ENCODE measurements at regions not wholly inside any gene's neighbourhood (a gene's known extent, or its start where the extent isn't known, plus 50 kb on each side); places are given as distances from the start of the nearest gene placed in this dataset.
A peak's percentile ranks its signal among the peaks of the same experiment; 100 is the strongest.

DNA sequence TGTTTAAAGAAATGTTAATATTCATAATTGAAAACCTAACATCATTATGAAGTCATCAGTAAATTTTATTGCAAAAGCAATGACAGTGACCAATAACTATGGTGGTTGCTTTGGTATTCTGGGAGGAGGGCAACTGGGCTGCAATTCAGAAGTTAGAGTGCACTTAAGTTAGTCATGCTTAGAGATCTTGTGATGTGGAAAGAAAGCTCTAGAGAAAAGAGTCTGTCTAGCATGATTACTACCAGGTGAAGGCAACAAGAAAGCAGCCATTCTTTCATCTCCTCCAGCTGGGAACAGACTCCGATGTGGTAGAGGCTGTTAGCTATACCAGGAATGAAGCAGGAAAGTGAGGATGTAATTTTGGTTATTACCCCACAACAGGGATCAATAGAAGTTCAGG, 625.6 kb downstream of the SI start:
- no peak for DNase-seq
- no peak overlapping the region for H3K4me3 Mint-ChIP-seq
- peaks cover 7% of the 10 kb centered on the region for H3K4me1 Mint-ChIP-seq
- no peaks in the 10 kb centered on the region for H3K36me3 Mint-ChIP-seq (ENCODE audit: low read depth)
- no peaks in the 10 kb centered on the region for H3K27me3 Mint-ChIP-seq (ENCODE audit: low read depth, poor library complexity)
- H3K9me3 Mint-ChIP-seq = peaks cover 8% of the 10 kb centered on the region
- TF ChIP-seq, protein P1, sequence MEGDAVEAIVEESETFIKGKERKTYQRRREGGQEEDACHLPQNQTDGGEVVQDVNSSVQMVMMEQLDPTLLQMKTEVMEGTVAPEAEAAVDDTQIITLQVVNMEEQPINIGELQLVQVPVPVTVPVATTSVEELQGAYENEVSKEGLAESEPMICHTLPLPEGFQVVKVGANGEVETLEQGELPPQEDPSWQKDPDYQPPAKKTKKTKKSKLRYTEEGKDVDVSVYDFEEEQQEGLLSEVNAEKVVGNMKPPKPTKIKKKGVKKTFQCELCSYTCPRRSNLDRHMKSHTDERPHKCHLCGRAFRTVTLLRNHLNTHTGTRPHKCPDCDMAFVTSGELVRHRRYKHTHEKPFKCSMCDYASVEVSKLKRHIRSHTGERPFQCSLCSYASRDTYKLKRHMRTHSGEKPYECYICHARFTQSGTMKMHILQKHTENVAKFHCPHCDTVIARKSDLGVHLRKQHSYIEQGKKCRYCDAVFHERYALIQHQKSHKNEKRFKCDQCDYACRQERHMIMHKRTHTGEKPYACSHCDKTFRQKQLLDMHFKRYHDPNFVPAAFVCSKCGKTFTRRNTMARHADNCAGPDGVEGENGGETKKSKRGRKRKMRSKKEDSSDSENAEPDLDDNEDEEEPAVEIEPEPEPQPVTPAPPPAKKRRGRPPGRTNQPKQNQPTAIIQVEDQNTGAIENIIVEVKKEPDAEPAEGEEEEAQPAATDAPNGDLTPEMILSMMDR (IDR thresholded peaks at IDR 0.05) = no peak
- H3K27ac Mint-ChIP-seq = no peak overlapping the region

- H3K4me1 Mint-ChIP-seq = peaks cover 7% of the 10 kb centered on the region
- H3K4me3 Mint-ChIP-seq = no peak overlapping the region
- H3K9me3 Mint-ChIP-seq = peaks cover 9% of the 10 kb centered on the region
- TF ChIP-seq, protein P1 (IDR thresholded peaks at IDR 0.05) = no peak
- no peak for DNase-seq
- no peaks in the 10 kb centered on the region for H3K36me3 Mint-ChIP-seq (ENCODE audit: low read depth)
- H3K27ac Mint-ChIP-seq = peak overlapping the region; percentile 41
- no peaks in the 10 kb centered on the region for H3K27me3 Mint-ChIP-seq (ENCODE audit: low read depth, poor library complexity)
Measured at GRCh38 chr3:164451072-164451910, 627.0 kb downstream of the SI start.

- no peak for DNase-seq
- peaks cover 9% of the 10 kb centered on the region for H3K9me3 Mint-ChIP-seq
- H3K36me3 Mint-ChIP-seq (ENCODE audit: low read depth) = no peaks in the 10 kb centered on the region
- peak overlapping the region; percentile 41 for H3K27ac Mint-ChIP-seq
- H3K27me3 Mint-ChIP-seq (ENCODE audit: low read depth, poor library complexity) = no peaks in the 10 kb centered on the region
- H3K4me1 Mint-ChIP-seq = peaks cover 7% of the 10 kb centered on the region
- no peak overlapping the region for H3K4me3 Mint-ChIP-seq
- TF ChIP-seq, protein P1 (IDR thresholded peaks at IDR 0.05) = no peak
Measured at GRCh38 chr3:164450276-164450905, 627.9 kb downstream of the SI start.

DNA sequence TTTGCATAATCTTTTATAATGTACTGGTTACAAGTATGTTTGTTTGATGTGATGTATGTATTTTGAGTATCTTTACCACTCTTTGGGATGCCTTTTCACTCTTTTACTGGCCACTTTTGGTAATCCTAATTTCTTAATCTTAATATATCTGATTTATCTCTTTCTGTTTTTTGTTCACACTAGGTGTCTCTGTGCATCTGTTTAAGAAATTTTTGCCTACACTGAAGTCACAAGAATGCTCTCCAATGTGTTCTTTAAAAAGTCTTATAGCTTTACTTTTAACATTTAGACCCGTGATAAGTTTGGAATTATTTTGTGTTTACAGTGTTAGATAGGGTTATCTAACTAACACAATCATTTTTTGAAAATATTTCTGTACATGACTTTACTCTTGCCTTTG, 659.1 kb downstream of the SI start:
- Mint-ChIP-seq H3K9me3 (no peaks in the 10 kb centered on the region), H3K27ac (no peak overlapping the region)

DNA sequence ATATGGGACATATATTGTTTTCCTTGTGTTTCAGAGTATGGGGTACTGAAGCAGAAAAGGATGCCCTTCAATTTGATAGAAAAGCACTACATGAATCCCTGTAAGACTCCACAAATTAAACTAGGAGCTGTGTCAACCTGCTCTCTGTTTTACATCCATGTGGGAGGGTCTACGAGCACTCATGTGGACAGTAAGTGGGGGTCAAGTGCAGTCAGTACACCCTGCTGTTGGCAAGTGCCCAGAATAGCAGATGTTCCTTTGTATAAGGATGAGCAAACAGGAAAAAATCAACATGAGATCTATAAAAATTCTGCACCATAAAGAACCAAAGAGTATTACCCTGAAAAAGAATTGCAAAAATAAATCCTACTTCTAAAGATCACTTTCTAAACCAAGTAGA, 659.9 kb downstream of the SI start:
- no peak for DNase-seq
- Mint-ChIP-seq H3K4me3 (no peak overlapping the region), H3K27me3 (ENCODE audit: low read depth, poor library complexity) (peaks cover 3% of the 10 kb centered on the region), H3K9me3 (no peaks in the 10 kb centered on the region), H3K4me1 (no peaks in the 10 kb centered on the region), H3K36me3 (ENCODE audit: low read depth) (no peaks in the 10 kb centered on the region), H3K27ac (no peak overlapping the region)
- TF ChIP-seq, protein P1 (IDR thresholded peaks at IDR 0.05) = no peak

More for the DNA sequence above, 659.1 kb downstream of the SI start:
- H3K27me3 Mint-ChIP-seq (ENCODE audit: low read depth, poor library complexity) = peaks cover 3% of the 10 kb centered on the region
- H3K4me3 Mint-ChIP-seq = no peak overlapping the region
- DNase-seq = no peak
- TF ChIP-seq, protein P1 (IDR thresholded peaks at IDR 0.05) = no peak
- no peaks in the 10 kb centered on the region for H3K36me3 Mint-ChIP-seq (ENCODE audit: low read depth)
- no peaks in the 10 kb centered on the region for H3K4me1 Mint-ChIP-seq

Measured in nephron progenitor cell (in vitro differentiated cells).